Uterus (tissue), 2 donors: ENCODE measurements at regions not wholly inside any gene's neighbourhood (a gene's known extent, or its start where the extent isn't known, plus 50 kb on each side); places are given as distances from the start of the nearest gene placed in this dataset.

ENCODE experiments used
- POLR2A ChIP-seq, 2 donors: fragments of 450-650 bp; IDR thresholded peaks; one replicate each; pipeline ENCODE4 v1.6.1; 2016; ENCODE audit warnings: antibody characterized with exemption in 2 of 2, mild to moderate bottlenecking in 1 of 2, moderate library complexity in 1 of 2
- TF ChIP-seq, protein P1 (sequence below), 4 experiments: fragments of 200-600 bp in 2 of 4; fragments of 450-650 bp in 2 of 4; sonication (generic) in 2 of 4; IDR thresholded peaks; one replicate each; pipeline ENCODE4 v1.5.1; 2016 to 2019; ENCODE audit warnings: antibody characterized with exemption in 4 of 4, mild to moderate bottlenecking in 2 of 4, moderate library complexity in 1 of 4

DNA sequence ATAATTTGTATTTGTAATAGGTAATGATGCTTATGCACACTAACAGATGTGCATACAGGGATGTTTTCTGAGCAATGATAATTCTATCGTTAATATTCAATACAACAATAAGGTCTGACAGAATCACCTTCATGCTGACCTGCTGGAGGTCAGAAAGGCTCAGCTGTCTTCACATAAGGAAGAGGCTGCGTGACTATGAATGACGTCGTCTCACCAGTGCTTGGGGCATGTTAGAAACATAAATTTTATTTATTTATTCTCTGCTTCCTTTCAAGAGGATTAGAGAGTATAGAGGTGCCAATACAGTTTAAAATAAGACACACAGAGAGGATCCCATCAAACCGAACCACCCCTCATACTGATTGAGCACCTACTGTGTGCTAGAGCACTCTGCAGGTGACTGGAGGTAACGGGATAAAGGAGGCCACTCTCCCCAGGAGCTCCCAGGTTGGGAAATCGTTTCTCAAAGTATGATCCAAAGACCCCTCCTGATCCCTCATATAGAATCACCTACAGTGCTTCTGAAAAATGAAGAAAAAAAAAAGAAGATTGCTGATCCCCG is 265.6 kb upstream of the NPVF start:
- TF ChIP-seq, protein P1, sequence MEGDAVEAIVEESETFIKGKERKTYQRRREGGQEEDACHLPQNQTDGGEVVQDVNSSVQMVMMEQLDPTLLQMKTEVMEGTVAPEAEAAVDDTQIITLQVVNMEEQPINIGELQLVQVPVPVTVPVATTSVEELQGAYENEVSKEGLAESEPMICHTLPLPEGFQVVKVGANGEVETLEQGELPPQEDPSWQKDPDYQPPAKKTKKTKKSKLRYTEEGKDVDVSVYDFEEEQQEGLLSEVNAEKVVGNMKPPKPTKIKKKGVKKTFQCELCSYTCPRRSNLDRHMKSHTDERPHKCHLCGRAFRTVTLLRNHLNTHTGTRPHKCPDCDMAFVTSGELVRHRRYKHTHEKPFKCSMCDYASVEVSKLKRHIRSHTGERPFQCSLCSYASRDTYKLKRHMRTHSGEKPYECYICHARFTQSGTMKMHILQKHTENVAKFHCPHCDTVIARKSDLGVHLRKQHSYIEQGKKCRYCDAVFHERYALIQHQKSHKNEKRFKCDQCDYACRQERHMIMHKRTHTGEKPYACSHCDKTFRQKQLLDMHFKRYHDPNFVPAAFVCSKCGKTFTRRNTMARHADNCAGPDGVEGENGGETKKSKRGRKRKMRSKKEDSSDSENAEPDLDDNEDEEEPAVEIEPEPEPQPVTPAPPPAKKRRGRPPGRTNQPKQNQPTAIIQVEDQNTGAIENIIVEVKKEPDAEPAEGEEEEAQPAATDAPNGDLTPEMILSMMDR (IDR thresholded peaks at IDR 0.05), result no peak
- no peak for TF ChIP-seq POLR2A (IDR thresholded peaks at IDR 0.05)
